MM.1S (cell line): ENCODE measurements at regions not wholly inside any gene's neighbourhood (a gene's known extent, or its start where the extent isn't known, plus 50 kb on each side); places are given as distances from the start of the nearest gene placed in this dataset.

Experiments used
- DNase-seq: peaks from one replicate; pipeline ENCODE4 v3.0.0-alpha.2; 2015
- H2AFZ ChIP-seq: fragments of 300-600 bp; sonication (generic); 2 replicates; pipeline ENCODE4 v1.6.0; 2016; ENCODE audit warnings: antibody characterized with exemption, low read length
- H3F3A ChIP-seq: fragments of 300-600 bp; sonication (generic); 2 replicates; pipeline ENCODE4 v1.6.1; 2016; ENCODE audit warnings: mild to moderate bottlenecking, antibody characterized with exemption, low read length, moderate library complexity, mixed read lengths; ENCODE audit not compliant: insufficient read depth
- H3K27ac ChIP-seq: fragments of 300-600 bp; sonication (generic); 2 replicates; pipeline ENCODE4 v1.5.1; 2016; ENCODE audit warnings: mild to moderate bottlenecking, low read length
- H3K27me3 ChIP-seq: fragments of 300-600 bp; sonication (generic); replicated peaks from 2 replicates; pipeline ENCODE4 v1.6.0; 2016; ENCODE audit warnings: low read length; ENCODE audit not compliant: insufficient read depth
- H3K36me3 ChIP-seq: fragments of 300-600 bp; sonication (generic); replicated peaks from 2 replicates; pipeline ENCODE4 v1.6.1; 2016; ENCODE audit warnings: mild to moderate bottlenecking, low read length, mixed read lengths; ENCODE audit not compliant: insufficient read depth
- H3K4me1 ChIP-seq: fragments of 300-600 bp; sonication (generic); 2 replicates; pipeline ENCODE4 v1.6.1; 2016; ENCODE audit warnings: low read length, mixed read lengths
- H3K4me2 ChIP-seq: fragments of 300-600 bp; sonication (generic); 2 replicates; pipeline ENCODE4 v1.6.0; 2016; ENCODE audit warnings: low read depth, low read length
- H3K4me3 ChIP-seq: fragments of 300-600 bp; sonication (generic); 2 replicates; pipeline ENCODE4 v1.5.1; 2016; ENCODE audit warnings: low read length, mixed read lengths
- H3K79me2 ChIP-seq: fragments of 300-600 bp; sonication (generic); 2 replicates; pipeline ENCODE4 v1.6.1; 2016; ENCODE audit warnings: mixed run types, low read length, mixed read lengths
- H3K9ac ChIP-seq: fragments of 300-600 bp; sonication (generic); 2 replicates; pipeline ENCODE4 v1.6.1; 2016; ENCODE audit warnings: low read length, mixed read lengths
- H3K9me2 ChIP-seq: fragments of 300-600 bp; sonication (generic); replicated peaks from 2 replicates; pipeline ENCODE4 v1.6.1; 2016; ENCODE audit warnings: mild to moderate bottlenecking, low read length, mixed read lengths; ENCODE audit not compliant: insufficient read depth
- H3K9me3 ChIP-seq: fragments of 300-600 bp; sonication (generic); replicated peaks from 2 replicates; pipeline ENCODE4 v1.6.1; 2016; ENCODE audit warnings: mild to moderate bottlenecking, low read length, mixed read lengths; ENCODE audit not compliant: insufficient read depth
- H4K20me1 ChIP-seq: fragments of 300-600 bp; sonication (generic); 2 replicates; pipeline ENCODE4 v1.6.1; 2016; ENCODE audit warnings: mild to moderate bottlenecking, low read length, moderate library complexity, mixed read lengths; ENCODE audit not compliant: insufficient read depth
- EZH2 ChIP-seq: fragments of 300-600 bp; sonication (generic); optimal IDR thresholded peaks from 2 replicates; pipeline ENCODE3; 2017; ENCODE audit warnings: low read depth, mild to moderate bottlenecking, antibody characterized with exemption, low read length, mixed read lengths
- EZH2phosphoT487 ChIP-seq: fragments of 300-600 bp; sonication (generic); IDR thresholded peaks from 2 replicates; pipeline ENCODE4 v1.6.1; 2018; ENCODE audit warnings: antibody characterized with exemption, low read length
- TF ChIP-seq, protein P1 (sequence below): fragments of 300-600 bp; sonication (generic); IDR thresholded peaks from 2 replicates; pipeline ENCODE4 v1.5.1; 2016; ENCODE audit warnings: antibody characterized with exemption, low read length, mixed read lengths

DNA sequence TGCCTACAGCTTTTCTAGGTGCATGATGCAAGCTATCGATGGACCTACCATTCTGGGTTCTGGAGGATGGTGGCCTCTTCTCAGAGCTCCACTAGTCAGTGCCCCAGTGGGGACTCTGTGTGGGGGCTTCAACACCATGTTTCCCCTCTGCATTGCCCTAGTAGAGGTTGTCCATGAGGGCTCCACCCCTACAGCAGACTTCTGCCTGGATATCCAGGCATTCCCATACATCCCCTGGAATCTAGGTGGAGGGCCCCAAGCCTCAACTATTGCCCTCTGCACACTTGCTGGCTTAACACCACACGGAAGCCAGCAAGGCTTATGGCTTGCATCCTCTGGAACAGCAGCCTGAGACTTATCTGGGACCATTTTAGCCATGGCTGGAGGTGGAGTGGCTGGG, 1299.9 kb upstream of the MIR17HG start:
- no peak overlapping the region for H2AFZ ChIP-seq
- H3K9me3 ChIP-seq: no peaks in the 10 kb centered on the region
- H3K36me3 ChIP-seq: no peaks in the 10 kb centered on the region

DNA sequence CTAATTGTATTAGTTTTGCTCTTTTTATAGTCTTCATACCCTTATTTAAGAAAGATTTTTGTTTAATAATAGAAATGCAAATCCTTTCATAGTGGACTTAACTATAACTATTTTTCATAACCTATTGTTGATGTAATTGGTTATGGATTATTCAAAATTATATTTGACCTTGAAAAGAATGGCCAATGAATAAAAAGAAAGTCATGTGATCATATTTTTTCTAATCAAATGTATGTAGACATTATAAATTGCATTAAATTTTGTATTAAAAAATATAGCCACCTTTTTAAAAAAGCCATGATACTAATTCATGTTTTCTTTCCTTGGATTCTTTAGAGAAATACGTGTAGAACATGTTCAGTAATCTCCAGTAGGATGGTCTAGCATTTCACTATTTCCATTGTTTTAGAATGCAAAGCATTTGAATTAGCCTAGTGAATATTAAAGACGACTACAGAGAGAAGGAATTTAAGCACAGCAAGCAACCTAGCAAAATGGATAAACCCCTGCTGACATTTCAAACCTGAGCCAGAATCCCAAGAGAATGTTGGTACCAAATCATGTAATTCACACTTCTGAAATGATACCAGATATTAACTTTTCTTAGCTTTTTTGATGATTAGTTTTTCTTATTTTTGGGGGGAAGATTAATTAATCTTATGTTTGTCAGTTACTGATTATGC, 1297.4 kb upstream of the MIR17HG start:
- H3K4me2 ChIP-seq: no peak overlapping the region
- no peaks in the 10 kb centered on the region for H3K4me1 ChIP-seq
- DNase-seq: no peak
- H3K36me3 ChIP-seq: no peaks in the 10 kb centered on the region
- no peak overlapping the region for H3K27ac ChIP-seq
- H3K4me3 ChIP-seq: no peak overlapping the region
- TF ChIP-seq EZH2phosphoT487 (no peak), EZH2 (no peak)
- TF ChIP-seq, protein P1, sequence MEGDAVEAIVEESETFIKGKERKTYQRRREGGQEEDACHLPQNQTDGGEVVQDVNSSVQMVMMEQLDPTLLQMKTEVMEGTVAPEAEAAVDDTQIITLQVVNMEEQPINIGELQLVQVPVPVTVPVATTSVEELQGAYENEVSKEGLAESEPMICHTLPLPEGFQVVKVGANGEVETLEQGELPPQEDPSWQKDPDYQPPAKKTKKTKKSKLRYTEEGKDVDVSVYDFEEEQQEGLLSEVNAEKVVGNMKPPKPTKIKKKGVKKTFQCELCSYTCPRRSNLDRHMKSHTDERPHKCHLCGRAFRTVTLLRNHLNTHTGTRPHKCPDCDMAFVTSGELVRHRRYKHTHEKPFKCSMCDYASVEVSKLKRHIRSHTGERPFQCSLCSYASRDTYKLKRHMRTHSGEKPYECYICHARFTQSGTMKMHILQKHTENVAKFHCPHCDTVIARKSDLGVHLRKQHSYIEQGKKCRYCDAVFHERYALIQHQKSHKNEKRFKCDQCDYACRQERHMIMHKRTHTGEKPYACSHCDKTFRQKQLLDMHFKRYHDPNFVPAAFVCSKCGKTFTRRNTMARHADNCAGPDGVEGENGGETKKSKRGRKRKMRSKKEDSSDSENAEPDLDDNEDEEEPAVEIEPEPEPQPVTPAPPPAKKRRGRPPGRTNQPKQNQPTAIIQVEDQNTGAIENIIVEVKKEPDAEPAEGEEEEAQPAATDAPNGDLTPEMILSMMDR: no peak
- H3K9me2 ChIP-seq: no peaks in the 10 kb centered on the region
- no peaks in the 10 kb centered on the region for H3K27me3 ChIP-seq
- no peaks in the 10 kb centered on the region for H3F3A ChIP-seq
- no peaks in the 10 kb centered on the region for H3K79me2 ChIP-seq
- no peak overlapping the region for H2AFZ ChIP-seq
- H3K9ac ChIP-seq: no peak overlapping the region
- no peaks in the 10 kb centered on the region for H4K20me1 ChIP-seq
- no peaks in the 10 kb centered on the region for H3K9me3 ChIP-seq

More for the DNA sequence above, 1299.9 kb upstream of the MIR17HG start:
- Histone ChIP-seq H3K4me3 (no peak overlapping the region), H3K27ac (no peak overlapping the region), H3K27me3 (no peaks in the 10 kb centered on the region), H3K9ac (no peak overlapping the region), H3K4me2 (no peak overlapping the region), H3K4me1 (no peaks in the 10 kb centered on the region), H3K9me2 (no peaks in the 10 kb centered on the region), H3K79me2 (no peaks in the 10 kb centered on the region), H4K20me1 (no peaks in the 10 kb centered on the region), H3F3A (no peaks in the 10 kb centered on the region)
- DNase-seq: no peak
- TF ChIP-seq, protein P1: no peak
- TF ChIP-seq EZH2phosphoT487: no peak
- TF ChIP-seq EZH2: no peak

DNA sequence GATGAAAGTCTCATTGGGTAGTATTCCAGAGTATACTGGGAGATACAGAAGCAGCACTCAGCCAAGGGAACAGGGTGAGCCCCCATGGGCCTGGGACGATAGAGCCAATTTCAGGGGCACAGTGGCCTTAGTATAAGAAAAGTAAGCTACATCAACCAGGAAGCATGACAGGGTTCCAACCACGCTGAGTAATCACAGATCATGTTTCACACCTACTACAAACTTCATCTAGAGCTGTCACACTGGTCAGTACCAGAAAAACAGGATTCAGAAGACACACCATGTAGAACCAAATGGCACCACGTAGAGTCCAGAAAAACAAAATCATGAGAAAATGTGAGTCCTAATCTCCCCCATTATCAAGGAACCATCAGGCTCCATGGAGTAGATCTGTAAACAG, 1292.4 kb upstream of the MIR17HG start:
- Histone ChIP-seq H3K9me3 (no peaks in the 10 kb centered on the region), H3K79me2 (no peaks in the 10 kb centered on the region), H3K27ac (no peak overlapping the region), H3K9me2 (no peaks in the 10 kb centered on the region), H3K27me3 (no peaks in the 10 kb centered on the region), H3K9ac (no peak overlapping the region), H2AFZ (no peak overlapping the region), H3K4me2 (no peak overlapping the region), H3K36me3 (no peaks in the 10 kb centered on the region), H3K4me3 (no peak overlapping the region), H3K4me1 (no peaks in the 10 kb centered on the region), H3F3A (no peaks in the 10 kb centered on the region), H4K20me1 (no peaks in the 10 kb centered on the region)
- TF ChIP-seq EZH2phosphoT487: no peak
- no peak for TF ChIP-seq EZH2
- TF ChIP-seq, protein P1: no peak
- no peak for DNase-seq
